SK-MEL-5 (cell line): ENCODE measurements at regions not wholly inside any gene's neighbourhood (a gene's known extent, or its start where the extent isn't known, plus 50 kb on each side); places are given as distances from the start of the nearest gene placed in this dataset.
"Not testable (repeated sequence)": the region's sequence is repeated elsewhere in the genome, so short reads cannot be mapped to it uniquely, and the experiment has no call there.

ENCODE experiments used
- DNase-seq: peaks from one replicate; pipeline ENCODE4 v3.0.0-alpha.2; 2016; ENCODE audit warnings: low read depth, low spot score
- in situ Hi-C: cut with HindIII; loops from 2 replicates; pipeline ENCODE4 v1.10.0; 2016; ENCODE audit warnings: low sequenced_read_pairs, high pct_unique_total_duplicates, low pct_unique_long_range_greater_than_20kb

DNA sequence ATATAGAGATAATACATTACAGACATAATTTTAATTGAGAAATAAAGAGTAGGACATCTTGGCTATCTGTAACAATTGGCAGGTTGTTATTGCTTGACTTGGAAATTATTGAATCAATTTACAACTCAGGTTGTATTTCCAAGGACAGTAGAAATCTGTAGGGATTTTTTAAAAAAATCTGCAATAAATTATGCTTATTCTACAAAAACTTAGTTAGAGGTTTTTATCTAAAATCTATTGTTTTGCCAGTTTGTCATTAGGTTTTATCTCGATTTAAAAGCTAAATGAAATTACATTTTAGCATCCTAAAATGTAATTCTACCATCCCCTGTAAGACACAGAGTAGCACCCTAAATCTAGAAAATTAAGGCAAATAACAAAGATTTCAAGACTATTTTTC lies 408.8 kb downstream of the COL11A1 start:
- no peak for DNase-seq
- in situ Hi-C loops: no loop called here

DNA sequence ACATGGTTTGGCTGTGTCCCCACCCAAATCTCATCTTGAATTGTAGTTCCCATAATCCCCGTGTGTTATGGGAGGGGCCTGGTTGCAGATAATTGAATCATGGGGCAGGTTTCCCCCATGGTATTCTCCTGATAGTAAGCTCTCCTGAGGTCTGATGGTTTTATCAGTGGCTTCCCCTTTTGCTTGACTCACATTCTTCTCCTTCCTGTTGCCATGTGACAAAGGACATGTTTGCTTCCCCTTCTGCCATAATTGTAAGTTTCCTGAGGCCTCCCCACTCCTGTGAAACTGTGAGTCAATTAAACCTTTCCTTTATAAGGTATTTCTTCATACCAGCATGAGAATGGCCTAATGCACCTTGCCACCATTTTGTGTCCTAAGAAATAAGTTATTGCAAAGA lies 415.0 kb downstream of the COL11A1 start:
- DNase-seq: no peak
- in situ Hi-C loops: no loop called here

DNA sequence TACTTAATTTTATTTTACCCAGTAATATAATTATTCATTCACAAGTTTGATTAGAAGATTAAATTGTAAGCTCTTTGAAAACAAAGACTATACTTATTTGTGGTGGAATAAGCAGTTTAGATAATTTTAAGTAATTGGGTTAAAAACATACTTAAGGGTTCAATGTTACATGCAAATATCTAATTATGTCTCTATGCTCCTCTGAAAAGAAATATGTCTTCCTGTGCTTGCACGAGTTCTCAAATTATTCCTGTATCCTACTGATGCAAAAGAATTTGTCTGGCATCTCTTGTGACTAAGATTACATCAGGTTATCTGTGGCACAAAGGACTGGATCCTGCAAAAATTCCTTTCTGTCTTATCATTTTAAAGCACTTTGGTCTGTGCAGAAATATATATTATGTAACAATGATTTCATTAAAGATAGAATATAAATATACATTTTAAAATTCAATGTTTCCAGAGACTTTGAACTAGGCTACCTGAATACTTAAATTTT lies 416.7 kb downstream of the COL11A1 start:
- in situ Hi-C loops: no loop called here
- DNase-seq: no peak

DNA sequence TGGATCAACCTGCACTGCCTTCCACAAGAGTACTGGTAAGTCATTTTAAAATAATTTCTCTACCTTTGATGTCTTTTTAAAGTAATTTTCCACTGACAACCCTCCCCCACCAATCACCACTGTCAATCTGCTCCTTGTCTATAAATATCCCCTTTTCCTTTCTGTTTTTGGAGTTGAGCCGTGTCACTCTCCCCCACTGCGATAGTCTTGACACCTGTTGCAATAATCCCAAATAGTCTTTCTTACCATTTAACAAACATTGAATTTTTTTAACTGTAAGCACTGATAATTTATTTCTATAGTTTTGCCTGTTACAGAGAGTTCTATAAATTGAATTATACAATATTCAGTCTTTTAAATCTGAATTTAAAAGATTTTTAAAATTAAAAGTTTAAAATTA lies 420.9 kb downstream of the COL11A1 start:
- in situ Hi-C loops: no loop called here

DNA sequence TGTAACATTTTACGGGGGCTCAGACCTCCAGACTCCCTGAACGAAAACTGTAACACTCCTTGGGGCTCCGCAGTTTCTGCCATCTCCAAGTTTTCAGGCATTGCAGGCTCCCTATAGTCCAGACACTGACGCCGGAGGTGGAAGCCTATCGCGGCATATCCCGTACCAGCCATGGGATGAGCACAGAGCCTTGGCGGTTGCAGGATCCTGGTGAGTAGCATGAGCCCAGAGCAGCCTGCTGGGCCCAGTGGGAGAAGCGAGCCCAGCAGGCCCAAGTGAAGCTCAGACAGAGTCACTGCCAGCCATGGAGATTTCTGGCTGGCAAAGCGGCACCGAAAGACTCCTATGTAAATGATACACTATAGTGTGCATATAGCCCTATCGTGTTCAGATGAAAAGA lies 446.8 kb downstream of the COL11A1 start:
- DNase-seq: no peak
- in situ Hi-C loops: no loop called here

More for the DNA sequence above, 420.9 kb downstream of the COL11A1 start:
- no peak for DNase-seq

DNA sequence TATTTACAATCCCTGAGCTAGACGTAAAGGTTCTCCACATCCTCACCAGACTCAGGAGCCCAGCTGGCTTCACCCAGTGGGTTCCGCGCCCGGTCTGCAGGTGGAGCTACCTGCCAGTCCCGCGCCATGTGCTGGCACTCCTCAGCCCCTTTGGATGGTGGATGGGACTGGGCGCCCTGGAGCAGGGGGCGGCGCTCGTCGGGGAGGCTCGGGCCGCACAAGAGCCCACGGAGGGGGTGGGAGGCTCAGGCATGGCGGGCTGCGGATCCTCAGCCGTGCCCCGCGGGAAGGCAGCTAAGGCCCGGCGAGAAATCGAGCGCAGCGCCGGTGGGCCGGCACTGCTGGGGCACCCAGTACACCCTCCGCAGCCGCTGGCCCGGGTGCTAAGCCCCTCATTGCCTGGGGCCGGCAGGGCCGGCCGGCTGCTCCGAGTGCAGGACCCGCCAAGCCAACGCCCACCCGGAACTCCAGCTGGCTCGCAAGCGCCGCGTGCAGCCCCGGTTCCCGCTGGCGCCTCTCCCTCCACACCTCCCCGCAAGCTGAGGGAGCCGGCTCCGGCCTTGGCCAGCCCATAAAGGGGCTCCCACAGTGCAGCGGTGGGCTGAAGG lies 448.3 kb downstream of the COL11A1 start:
- in situ Hi-C loops, DNase-seq: not testable (repeated sequence)

DNA sequence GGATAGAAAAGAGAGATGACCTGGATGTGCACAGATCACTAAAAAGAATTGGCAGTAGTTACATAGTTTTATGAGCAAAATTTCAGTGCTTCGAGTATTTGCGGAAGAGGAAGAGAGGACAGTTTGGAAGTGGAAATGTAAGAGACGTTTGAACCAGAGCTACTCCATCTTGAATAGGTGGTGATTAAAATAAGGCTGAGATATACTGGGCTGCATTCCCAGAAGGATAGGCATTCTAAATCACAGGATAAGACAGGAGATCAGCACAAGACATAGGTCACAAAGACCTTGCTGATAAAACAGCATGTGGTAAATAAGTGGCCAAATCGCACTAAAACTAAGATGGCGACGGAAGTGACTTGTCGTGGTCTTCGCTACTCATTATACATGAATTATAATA lies 453.3 kb downstream of the COL11A1 start:
- in situ Hi-C loops: no loop called here
- no peak for DNase-seq

DNA sequence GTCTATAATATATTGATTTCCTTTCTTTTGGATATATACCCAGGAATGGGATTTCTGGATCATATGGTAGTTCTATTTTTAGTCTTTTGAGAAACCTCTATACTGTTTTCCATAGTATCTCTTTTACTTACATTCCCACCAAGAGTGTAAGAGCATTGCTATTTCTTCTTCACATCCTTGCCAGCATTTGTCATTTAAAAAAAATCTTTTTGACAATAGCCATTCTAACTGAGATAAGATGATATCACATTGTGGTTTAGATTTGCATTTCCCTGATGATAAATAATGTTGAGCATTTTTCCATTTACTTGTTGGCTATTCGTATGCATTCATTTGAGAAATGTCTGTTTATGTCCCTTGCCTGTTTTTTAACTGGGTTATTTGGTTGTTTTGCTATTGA lies 467.4 kb downstream of the COL11A1 start:
- in situ Hi-C loops: no loop called here
- DNase-seq: no peak

DNA sequence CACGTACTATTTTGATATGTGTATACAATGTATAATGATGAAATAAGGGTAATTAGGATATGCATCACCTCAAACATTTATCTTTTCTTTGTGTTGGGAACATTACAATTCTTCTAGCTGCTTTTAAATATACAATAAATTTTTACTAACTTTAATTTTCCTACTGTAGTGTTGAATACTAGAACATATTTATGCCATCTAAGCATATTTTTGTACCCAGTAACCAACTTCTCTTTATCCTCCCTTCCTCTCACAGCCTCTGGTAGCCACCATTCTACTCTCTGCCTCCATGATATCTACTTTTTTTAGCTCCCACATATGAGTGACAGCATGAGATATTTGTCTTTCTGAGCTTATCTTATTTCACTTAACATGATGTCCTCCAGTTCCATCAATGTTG lies 468.0 kb downstream of the COL11A1 start:
- no peak for DNase-seq
- in situ Hi-C loops: no loop called here

DNA sequence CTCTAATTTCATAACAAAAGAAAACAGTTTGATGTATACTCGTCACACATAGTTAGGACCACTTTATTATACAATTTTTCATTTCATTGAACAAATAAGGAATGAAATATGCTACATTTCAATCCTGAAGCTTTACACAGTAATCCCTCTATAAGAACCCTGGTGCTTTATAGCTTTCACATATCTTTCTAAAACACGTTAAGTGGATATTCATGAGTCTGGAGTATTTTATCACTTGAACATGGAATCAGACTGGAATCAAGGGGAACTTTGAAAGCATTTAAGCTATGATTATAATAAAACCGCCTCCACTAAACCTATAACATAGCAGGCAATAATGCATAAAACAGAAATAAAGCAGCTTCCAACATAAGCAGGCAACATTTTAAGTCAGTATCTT lies 476.6 kb downstream of the COL11A1 start:
- in situ Hi-C loops: no loop called here
- DNase-seq: no peak

DNA sequence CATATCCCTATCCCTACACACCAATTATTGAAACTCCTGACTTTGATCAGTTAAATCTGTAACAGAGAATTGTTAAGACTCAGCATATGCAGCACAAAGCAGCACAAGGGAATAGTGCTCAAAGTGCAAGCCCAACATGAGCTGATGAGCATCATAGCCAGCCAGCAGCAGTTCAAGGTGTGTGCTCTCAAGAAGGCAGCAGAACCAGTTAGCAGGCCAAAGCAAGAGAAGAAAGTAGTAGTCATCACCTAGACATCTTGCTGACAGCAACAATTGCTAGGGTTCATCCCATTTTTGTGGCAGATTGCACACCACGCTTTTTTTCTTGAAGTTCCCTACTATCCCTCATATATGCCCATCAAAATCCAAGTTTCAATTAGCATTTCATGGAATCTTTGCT lies 478.3 kb downstream of the COL11A1 start:
- no peak for DNase-seq
- in situ Hi-C loops: no loop called here

DNA sequence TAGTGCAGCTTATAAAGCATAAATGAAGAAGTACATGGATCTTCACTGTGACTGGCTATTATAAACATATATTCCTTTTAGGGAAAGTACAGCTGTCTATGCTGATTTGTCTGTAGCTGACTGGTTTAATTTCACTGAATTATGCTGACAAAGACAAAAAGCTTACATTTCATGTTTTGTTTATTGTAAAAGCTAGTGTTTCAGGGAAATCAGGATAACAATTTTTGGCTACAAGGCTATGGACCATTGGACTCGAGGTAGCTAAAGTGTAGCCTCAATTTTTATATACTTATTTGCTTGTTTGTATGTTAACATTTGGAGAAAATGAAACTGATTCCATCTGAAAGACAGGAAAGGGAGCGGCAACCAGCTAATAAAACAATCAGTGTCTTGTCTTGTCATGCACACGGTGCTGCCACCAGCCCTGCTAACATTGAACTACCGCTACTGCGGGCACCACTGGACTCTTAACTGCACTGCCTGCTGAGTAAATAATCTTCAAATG lies 480.2 kb downstream of the COL11A1 start:
- DNase-seq: peak; percentile 57
- in situ Hi-C loops: no loop called here

DNA sequence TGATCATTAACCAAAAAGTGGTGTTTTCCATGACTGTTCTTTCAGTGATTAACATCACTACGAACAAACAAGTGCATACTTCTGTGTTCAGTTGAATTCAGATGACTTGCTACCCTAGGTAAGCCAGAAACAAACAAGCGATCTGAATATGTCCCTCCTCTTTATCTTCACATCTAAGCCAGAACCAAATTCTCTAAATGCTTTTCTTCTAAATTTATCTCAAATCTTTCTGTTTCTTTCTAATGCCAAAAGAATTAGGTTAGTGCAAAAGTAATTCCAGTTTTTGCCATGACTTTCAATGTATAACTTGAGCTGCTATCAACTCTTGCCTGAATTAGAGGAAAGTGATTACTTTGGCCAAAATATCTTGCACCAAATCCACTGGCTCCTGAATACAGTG lies 481.2 kb downstream of the COL11A1 start:
- in situ Hi-C loops: no loop called here
- no peak for DNase-seq

DNA sequence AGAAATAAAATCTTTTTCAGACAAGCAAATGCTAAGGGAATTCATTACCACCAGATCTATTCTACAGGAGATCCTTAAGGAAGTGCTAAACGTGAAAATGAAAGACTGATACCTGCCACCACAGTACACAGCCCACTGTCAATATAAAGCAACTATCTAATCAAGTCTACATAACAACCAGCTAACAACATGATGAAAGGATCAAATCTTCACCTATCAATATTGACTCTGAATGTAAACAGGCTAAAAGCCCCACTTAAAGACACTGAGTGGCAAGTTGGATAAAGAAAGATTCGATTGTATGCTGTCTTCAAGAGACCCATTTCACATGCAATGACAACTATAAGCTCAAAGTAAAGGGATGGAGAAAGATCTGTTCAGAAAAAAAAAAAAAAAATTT lies 492.4 kb downstream of the COL11A1 start:
- in situ Hi-C loops: no loop called here
- no peak for DNase-seq

DNA sequence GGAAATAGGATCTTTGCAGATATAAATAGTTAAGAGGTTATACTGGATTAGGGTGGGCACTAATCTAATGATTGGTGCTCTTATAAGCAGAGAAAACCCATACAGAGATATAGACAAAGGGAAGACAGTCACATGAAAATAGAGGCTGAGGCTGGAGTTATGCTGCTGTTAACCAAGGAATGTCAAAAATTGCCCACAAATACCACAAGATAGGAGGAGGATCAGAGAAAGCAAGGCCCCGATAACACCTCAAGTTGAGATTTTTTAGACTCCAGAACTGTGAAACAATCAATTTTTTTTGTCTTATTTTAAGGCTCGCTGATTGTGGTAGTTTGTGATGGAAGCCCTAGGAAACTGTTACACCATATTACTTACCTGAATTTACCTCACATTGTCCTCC lies 513.2 kb downstream of the COL11A1 start:
- in situ Hi-C loops: no loop called here
- no peak for DNase-seq

DNA sequence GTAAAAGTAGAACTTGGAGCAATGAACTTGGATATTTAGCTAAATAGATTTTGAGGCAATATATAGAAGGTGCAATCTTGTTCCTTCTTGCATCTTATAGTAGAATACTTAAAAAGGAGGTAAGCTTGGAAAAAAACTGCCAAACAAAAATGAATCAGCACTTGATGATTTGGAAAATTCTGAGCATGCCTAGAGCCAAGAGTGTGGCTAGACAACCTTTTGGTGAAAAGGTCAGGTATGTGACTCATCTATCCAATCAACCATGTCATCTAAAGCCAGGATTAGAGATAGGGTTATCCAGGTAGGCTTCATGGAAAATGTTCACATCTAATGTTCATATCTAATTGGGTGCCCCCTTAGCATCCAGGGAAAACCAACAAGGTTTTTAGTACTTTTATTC lies 515.0 kb downstream of the COL11A1 start:
- DNase-seq: no peak
- in situ Hi-C loops: no loop called here

DNA sequence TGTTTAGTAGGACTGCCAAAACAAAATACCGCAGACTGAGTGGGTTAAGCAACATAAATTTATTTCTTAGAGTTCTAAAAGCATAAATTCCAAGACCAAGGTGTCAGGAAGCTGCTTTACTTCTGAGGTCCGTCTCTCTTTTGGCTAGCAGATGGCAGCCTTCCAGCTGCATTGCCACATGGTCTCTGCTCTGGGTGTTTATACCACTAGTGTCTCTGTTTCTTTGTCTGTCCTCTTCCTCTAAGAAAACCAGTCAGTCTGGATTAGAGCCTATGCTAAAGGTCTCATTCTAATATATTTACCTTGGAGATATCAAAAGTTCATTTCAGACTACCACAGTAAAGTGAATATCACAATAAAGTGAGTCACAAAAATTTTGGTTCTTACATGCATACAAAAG lies 519.8 kb downstream of the COL11A1 start:
- no peak for DNase-seq
- in situ Hi-C loops: no loop called here

DNA sequence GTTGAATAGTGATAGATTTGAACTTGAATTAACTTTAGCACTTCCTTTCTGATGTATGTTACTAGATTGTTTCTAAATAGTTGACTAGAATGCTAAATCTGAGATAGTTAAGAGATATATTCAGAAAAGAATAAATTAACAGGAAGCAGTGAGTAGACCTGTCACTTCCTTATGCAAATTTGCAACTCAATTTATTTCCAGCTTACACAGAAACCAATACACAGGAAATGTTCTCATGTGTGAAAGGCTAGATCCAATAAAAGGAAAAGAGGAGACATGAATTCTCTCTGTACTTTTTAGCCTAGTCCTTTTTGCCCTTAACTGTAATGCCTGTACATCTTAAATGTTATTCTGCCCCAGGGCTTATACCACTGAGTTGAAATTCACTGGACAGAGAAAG lies 522.3 kb downstream of the COL11A1 start:
- in situ Hi-C loops: no loop called here
- DNase-seq: no peak

DNA sequence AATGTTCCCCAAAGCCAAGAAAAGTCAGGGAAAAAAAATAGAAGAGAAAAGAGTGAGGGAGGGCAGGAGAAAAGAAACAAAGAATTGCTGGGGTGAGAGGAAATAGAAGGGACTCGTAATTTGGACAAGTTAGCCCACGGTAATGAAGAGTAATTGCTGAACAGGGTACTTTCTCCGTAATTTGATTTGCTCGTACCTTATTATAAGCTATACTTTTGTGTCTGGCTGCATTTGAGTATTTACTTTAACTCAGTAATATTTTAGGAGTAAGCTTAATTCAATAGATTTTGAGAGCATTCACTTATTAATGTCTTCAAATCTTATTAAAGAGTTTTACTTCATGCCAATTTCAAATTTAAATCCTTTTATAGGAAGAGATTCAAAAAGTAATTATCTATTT lies 527.5 kb downstream of the COL11A1 start:
- DNase-seq: no peak
- in situ Hi-C loops: no loop called here

DNA sequence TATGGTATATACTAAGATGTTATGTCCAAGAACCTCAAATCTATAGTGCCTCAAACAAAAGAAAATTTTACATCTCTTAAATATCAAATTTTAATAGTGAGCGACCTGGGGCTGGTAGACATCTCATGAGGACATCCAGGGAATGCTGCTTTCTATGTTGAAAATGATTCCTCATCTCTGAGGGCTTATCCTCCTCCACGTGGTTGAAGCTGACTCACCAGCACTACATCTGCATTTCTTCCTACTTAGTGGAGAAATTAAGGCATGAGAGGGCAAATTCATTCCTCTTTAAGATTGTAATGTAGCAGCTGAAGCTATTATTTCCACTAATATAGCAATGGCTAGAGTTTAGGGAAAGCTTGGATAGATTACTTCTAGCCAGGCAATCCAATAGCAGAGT lies 529.5 kb downstream of the COL11A1 start:
- in situ Hi-C loops: no loop called here
- no peak for DNase-seq
